NB4 (cell line): ENCODE measurements at regions not wholly inside any gene's neighbourhood (a gene's known extent, or its start where the extent isn't known, plus 50 kb on each side); places are given as distances from the start of the nearest gene placed in this dataset.

Experiments used
- DNase-seq: peaks from one replicate; pipeline ENCODE4 v3.0.0; 2010; ENCODE audit warnings: low read depth
- H3K4me3 ChIP-seq: one replicate; pipeline ENCODE4 v1.5.1; 2011; ENCODE audit warnings: mild to moderate bottlenecking, low read depth, low read length, moderate library complexity
- CTCF ChIP-seq: IDR thresholded peaks from one replicate; pipeline ENCODE4 v1.5.1; 2012; ENCODE audit warnings: low read depth, low read length
- MAX ChIP-seq: IDR thresholded peaks from 2 replicates; pipeline ENCODE4 v1.6.1; 2011; ENCODE audit warnings: low read depth, low read length
- MYC ChIP-seq: IDR thresholded peaks from 2 replicates; pipeline ENCODE4 v1.6.1; 2011; ENCODE audit warnings: low read depth, low read length
- POLR2A ChIP-seq: IDR thresholded peaks from 2 replicates; pipeline ENCODE4 v1.6.1; 2011; ENCODE audit warnings: mild to moderate bottlenecking; ENCODE audit not compliant: insufficient read length; ENCODE audit errors: extremely low read depth

DNA sequence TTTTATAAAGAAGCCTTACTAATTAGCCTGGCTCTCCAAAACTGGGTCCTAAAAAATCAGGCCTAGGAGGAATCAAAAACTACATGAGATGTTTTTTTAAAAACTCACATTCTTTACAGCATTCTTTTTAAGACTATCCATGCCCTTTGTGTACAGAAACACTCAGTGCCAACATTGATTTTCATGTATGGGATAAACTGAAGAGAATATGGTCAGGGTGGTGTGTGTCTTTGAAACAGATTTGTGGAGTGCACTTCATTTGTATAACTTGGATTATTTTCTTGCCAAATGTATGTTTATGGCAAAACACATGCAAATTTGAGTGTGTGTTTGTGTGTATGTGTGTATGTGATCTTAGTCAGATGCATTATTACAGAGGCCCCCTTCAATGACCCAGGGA lies 283.6 kb upstream of the ATP5MC3 start:
- H3K4me3 ChIP-seq, result no peak overlapping the region
- TF ChIP-seq MYC, result no peak
- TF ChIP-seq CTCF, result no peak
- TF ChIP-seq MAX, result no peak
- TF ChIP-seq POLR2A, result no peak
- DNase-seq, result no peak

GRCh38 chr2:175464311-175464670 lies 282.8 kb upstream of the ATP5MC3 start:
- H3K4me3 ChIP-seq, result peak overlapping the region; percentile 46
- TF ChIP-seq MAX, result no peak
- TF ChIP-seq CTCF, result no peak
- no peak for TF ChIP-seq POLR2A
- TF ChIP-seq MYC, result no peak
- peak; percentile 72 for DNase-seq

- TF ChIP-seq MAX, result peak; percentile 66
- TF ChIP-seq CTCF, result no peak
- TF ChIP-seq POLR2A, result peak; percentile 34
- peak; percentile 59 for TF ChIP-seq MYC
- DNase-seq, result peak; percentile 99
- H3K4me3 ChIP-seq, result peak overlapping the region; percentile 46
These were observed 282.2 kb upstream of the ATP5MC3 start for GRCh38 chr2:175463589-175464310.

- TF ChIP-seq POLR2A (no peak), MYC (no peak), MAX (no peak), CTCF (no peak)
- no peak for DNase-seq
- peak overlapping the region; percentile 14 for H3K4me3 ChIP-seq
These were observed 281.7 kb upstream of the ATP5MC3 start for GRCh38 chr2:175463169-175463568.

DNA sequence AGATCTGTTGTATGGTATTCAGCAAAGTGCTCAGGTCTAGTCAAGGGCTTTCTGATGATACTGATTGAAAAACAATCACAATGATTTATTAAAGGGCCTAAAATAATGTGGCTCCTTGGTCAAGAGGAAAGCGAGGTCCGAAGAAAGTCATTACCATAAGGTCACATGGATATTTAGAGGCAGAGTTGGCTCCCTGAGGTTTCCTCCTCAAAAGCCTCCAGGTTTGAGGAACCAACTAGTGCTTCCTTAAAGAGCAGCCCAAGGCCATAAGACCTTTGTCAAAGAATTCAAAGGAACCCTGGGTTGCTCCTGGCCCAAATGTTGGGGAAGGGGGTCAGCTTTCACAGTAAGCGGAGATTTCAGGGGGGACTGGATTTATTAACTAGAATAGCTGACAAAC lies 280.7 kb upstream of the ATP5MC3 start:
- H3K4me3 ChIP-seq, result no peak overlapping the region
- DNase-seq, result peak; percentile 56
- 0 out of 2 replicates have a peak, but pooled peaks have one; percentile 3 for TF ChIP-seq MAX
- no peak for TF ChIP-seq MYC

DNA sequence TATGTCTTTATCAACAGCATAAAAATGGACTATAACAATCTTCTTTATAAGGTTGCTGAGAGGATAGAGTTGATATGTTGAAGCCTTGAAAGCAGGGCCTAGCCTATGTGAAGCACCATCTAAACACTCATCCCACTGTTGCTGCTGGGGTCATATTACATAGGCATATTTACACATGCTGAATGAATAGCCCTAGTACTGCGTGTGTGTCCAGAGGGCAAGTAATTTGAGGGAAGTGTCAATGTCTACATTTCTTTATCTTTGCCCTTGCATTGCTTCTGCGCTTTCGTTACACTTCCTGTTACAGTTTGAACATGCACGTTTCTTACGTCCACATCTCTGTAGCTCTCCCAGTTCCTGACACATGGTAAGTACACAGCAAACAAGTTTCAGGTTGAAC lies 280.3 kb upstream of the ATP5MC3 start:
- H3K4me3 ChIP-seq, result no peak overlapping the region
- TF ChIP-seq MYC (0 out of 2 replicates have a peak, but pooled peaks have one; percentile 38), POLR2A (no peak), MAX (0 out of 2 replicates have a peak, but pooled peaks have one; percentile 2), CTCF (no peak)
- DNase-seq, result peak; percentile 65
